ENCODE measurements at regions not wholly inside any gene's neighbourhood (a gene's known extent, or its start where the extent isn't known, plus 50 kb on each side); places are given as distances from the start of the nearest gene placed in this dataset.
"Not testable (repeated sequence)": the region's sequence is repeated elsewhere in the genome, so short reads cannot be mapped to it uniquely, and the experiment has no call there.

- DNase-seq (ENCODE audit: low read depth in 1 of 2, low spot score in 1 of 2): no peak
- no peaks in the 10 kb centered on the region for H3K36me3 ChIP-seq
- H3K4me1 ChIP-seq (ENCODE audit: low read depth): no peaks in the 10 kb centered on the region
- H3K27me3 ChIP-seq: no peaks in the 10 kb centered on the region
- H3K9me3 ChIP-seq (ENCODE audit: low read depth): no peaks in the 10 kb centered on the region
- no peak overlapping the region for H3K4me3 ChIP-seq
- H3K27ac ChIP-seq: no peak overlapping the region
- TF ChIP-seq CTCF (IDR thresholded peaks at IDR 0.05; ENCODE audit: low read depth, low read length): no peak
These were observed 464.0 kb downstream of the TMEM114 start for GRCh38 chr16:8126313-8126712.

- no peak for DNase-seq (ENCODE audit: low read depth in 1 of 2, low spot score in 1 of 2)
- Histone ChIP-seq H3K4me3 (no peak overlapping the region), H3K27ac (no peak overlapping the region), H3K36me3 (no peaks in the 10 kb centered on the region), H3K27me3 (no peaks in the 10 kb centered on the region), H3K4me1 (ENCODE audit: low read depth) (no peaks in the 10 kb centered on the region), H3K9me3 (ENCODE audit: low read depth) (no peaks in the 10 kb centered on the region)
- no peak for TF ChIP-seq CTCF (IDR thresholded peaks at IDR 0.05; ENCODE audit: low read depth, low read length)
These were observed 470.3 kb downstream of the TMEM114 start for GRCh38 chr16:8120001-8120400.

- no peaks in the 10 kb centered on the region for H3K4me1 ChIP-seq (ENCODE audit: low read depth)
- TF ChIP-seq CTCF (IDR thresholded peaks at IDR 0.05; ENCODE audit: low read depth, low read length): no peak
- no peak overlapping the region for H3K4me3 ChIP-seq
- no peaks in the 10 kb centered on the region for H3K27me3 ChIP-seq
- no peak overlapping the region for H3K27ac ChIP-seq
- no peaks in the 10 kb centered on the region for H3K36me3 ChIP-seq
- DNase-seq (ENCODE audit: low read depth in 1 of 2, low spot score in 1 of 2): no peak
- no peaks in the 10 kb centered on the region for H3K9me3 ChIP-seq (ENCODE audit: low read depth)
These were observed 474.5 kb downstream of the TMEM114 start for GRCh38 chr16:8115814-8116213.

- not testable (repeated sequence) for H3K4me1 ChIP-seq (ENCODE audit: low read depth); DNase-seq (ENCODE audit: low read depth in 1 of 2, low spot score in 1 of 2); H3K4me3 ChIP-seq; H3K9me3 ChIP-seq (ENCODE audit: low read depth); H3K27me3 ChIP-seq; H3K27ac ChIP-seq; H3K36me3 ChIP-seq
These were observed 475.4 kb downstream of the TMEM114 start for GRCh38 chr16:8114941-8115340.

DNA sequence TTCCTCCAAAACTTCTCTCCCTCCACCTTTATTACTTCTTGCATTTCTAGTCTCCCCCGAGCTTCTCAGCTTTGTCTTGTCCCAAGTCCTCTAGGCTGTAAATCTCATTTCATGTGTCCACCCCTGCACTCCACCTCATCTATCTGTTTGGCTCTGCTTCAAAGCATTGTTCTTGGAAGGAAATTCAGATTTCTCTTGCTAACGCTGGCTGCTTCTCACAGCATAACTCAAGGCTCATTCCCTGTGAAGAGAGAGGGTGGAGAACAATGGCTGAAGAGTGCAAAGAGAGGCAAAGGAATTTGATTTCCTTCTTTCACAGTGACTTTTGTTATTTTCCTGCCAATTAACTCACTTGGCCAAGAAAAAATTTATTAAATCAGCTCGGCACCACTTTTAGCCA, 476.5 kb downstream of the TMEM114 start:
- H3K4me3 ChIP-seq: no peak overlapping the region
- H3K27me3 ChIP-seq: no peaks in the 10 kb centered on the region
- no peaks in the 10 kb centered on the region for H3K36me3 ChIP-seq
- H3K4me1 ChIP-seq (ENCODE audit: low read depth): no peaks in the 10 kb centered on the region
- H3K27ac ChIP-seq: no peak overlapping the region
- no peak for TF ChIP-seq CTCF (IDR thresholded peaks at IDR 0.05; ENCODE audit: low read depth, low read length)
- no peak for DNase-seq (ENCODE audit: low read depth in 1 of 2, low spot score in 1 of 2)
- H3K9me3 ChIP-seq (ENCODE audit: low read depth): no peaks in the 10 kb centered on the region

DNA sequence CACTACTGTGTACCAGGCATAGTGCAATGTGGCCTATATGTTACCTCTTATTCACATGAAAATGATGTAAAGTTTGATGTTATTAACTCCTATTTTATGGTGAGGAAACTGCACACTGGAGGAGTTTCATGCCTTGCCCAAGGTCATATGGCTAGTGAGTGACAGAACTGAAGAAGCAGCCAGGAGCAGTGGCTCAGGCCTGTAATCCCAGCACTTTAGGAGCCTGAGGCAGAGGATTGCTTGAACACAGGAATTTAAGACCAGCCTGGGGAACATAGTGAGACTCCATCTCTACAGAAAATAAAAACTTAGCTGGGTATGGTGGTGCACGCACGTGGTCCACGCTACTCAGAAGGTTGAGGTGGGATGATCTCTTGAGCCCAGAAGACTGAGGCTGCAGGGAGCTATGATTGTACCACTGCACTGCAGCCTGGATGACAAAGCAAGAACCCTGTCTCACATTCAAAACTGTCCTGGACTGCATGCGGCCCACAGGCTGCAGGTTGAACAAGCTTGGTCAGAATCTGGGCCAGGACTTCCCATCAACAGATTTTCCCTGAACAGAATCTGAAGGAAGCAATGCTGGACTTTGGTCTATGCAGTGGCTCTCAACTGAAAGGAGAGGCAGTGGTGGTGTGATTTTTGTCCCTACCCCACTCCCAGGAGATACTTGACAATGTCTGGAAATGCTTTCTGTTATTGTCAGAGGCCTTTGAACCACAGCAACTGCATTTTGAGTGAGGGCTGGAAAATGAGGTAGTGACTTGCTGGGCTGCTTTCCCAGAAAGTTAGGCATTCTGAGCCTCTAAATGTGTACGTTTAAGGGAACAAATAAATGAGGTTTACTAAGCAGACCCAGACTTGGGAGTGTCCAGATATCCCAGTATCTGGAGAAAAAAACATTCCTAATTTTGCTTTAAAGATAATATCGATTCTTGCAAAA, 479.5 kb downstream of the TMEM114 start:
- Histone ChIP-seq H3K9me3 (ENCODE audit: low read depth) (no peaks in the 10 kb centered on the region), H3K27me3 (no peaks in the 10 kb centered on the region), H3K36me3 (no peaks in the 10 kb centered on the region), H3K4me3 (no peak overlapping the region), H3K27ac (no peak overlapping the region), H3K4me1 (ENCODE audit: low read depth) (no peaks in the 10 kb centered on the region)
- TF ChIP-seq CTCF (IDR thresholded peaks at IDR 0.05; ENCODE audit: low read depth, low read length): no peak
- DNase-seq (ENCODE audit: low read depth in 1 of 2, low spot score in 1 of 2): no peak
